HG03575 (cell line): ENCODE measurements at regions not wholly inside any gene's neighbourhood (a gene's known extent, or its start where the extent isn't known, plus 50 kb on each side); places are given as distances from the start of the nearest gene placed in this dataset.

Experiments used
- ATAC-seq: cut with Tn5 transposase; IDR thresholded peaks from one replicate; pipeline ENCODE4 v1.9.1; 2021; ENCODE audit not compliant: unreplicated experiment, insufficient number of reproducible peaks, low FRiP score; ENCODE audit errors: extremely low read depth

- ATAC-seq: no peak
Measured at GRCh38 chr14:82159624-82160023, 626.0 kb upstream of the SEL1L start.

DNA sequence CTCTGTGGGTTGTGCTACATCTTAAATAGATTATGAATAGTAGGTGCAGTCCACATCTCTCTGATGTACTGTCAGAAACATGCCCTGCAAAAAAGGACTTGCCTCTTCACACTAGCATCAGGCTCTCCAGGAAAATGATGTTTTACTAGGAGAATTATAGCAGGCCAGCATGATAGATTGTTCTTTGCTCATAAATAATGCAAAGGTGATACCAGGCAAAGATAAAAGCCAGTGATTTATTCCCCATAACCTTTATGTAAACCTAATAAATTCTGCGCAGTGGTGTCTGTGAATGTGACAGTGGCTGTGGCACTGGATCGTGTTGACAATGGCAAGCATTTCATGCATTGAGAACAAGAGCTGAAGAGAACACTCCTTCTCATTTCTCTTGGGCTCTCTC lies 646.5 kb upstream of the SEL1L start:
- no peak for ATAC-seq

DNA sequence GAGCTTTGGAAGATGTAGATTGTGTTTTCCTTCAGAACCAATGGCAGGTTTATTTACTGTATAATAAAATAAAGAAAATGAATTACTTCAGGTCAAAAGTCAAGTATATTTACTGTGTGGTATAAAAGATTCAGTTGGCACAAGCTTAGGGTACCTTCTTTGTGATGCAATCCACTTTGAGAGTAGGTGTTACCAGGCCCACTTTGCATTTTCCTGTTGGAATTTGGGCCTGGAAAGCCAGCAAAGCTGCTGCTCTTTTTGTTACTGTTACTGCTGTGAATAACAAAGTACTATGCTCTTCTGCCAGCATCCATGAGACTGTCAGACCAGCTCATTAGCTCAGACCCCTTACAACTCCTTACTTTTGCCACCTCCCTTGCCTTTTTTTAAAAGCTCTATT lies 649.0 kb upstream of the SEL1L start:
- ATAC-seq: no peak

GRCh38 chr14:82190742-82191141 lies 657.1 kb upstream of the SEL1L start:
- ATAC-seq: no peak

GRCh38 chr14:82192387-82192786 lies 658.7 kb upstream of the SEL1L start:
- ATAC-seq: no peak

DNA sequence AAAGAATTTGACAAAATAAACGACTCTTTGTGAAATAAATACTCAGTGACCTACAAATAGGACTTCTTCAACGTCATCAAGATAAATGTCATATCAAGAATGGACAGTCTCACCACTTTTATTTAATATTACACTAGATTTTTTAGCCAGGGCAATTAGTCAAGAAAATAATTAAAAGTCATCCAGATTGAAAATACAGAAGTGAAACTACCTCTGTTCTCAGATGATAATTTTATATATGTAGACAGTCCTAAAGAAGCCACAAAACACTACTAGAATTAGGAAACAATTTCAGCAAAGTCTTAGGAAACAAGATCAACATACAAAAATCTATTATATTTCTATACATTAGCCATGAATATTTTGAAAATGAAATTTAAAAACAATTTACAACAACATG lies 689.6 kb upstream of the SEL1L start:
- no peak for ATAC-seq

DNA sequence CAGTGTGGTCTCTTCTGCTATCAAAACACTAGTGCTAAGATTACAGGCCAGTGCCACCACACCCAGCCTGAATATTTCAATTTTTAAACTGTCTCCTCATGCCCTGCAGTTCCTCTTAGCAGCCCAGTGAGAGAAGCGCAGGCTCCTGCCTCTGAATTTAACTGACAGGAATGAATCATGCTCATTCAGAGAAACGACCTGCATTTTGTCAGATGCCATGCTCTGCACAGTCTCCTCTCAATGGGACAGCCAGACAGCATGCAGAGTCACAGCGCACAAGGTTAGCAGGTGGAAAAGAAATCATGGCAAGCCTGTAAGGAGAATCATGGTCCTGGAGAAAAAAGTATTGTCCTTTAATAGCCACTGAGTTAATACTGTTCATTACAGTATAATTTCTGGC lies 691.0 kb upstream of the SEL1L start:
- no peak for ATAC-seq

- ATAC-seq: no peak
Measured at GRCh38 chr14:82230748-82231147, 697.1 kb upstream of the SEL1L start.

GRCh38 chr14:82238649-82239048 lies 705.0 kb upstream of the SEL1L start:
- ATAC-seq: no peak

DNA sequence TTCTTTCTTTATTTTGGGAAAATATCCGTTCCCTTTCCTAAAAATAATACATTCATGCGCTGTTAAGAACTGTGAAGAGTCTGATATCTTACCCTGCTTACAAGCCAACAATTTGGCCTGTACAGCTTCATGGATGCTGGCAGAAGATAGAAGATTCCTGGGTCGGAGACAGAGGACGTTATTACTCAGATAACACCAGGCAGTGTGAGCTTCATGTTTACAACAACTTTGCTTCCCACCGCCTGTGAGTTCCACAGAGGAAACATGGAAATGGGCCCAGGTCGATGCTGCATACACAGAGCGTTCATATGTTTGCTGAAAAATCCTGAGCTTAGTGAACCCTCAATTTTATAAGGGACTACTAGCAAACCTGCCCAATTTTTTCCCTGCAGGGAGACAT lies 705.6 kb upstream of the SEL1L start:
- no peak for ATAC-seq

DNA sequence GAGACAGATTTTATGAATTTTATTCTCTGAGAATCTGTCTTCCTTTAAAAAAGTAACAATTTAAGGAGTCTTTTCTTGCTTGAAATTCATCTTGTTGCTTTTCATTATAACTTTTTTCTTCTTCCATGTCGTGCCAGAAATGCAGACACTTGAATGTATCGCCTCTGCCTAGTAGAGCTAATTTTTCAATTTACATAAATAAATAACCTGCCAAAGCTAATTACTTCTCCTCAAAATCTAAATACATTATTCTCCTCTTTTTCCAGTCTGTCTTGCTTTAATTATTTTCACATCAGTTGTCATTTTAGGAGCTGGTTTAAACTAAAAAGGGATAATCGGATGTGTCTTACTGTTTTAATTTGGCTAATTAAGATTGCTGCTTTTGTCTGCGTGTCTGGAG lies 711.1 kb upstream of the SEL1L start:
- ATAC-seq: no peak

- ATAC-seq: no peak
Measured at GRCh38 chr14:82251494-82251893, 717.8 kb upstream of the SEL1L start.

- no peak for ATAC-seq
Measured at GRCh38 chr14:82270286-82270685, 736.6 kb upstream of the SEL1L start.

GRCh38 chr14:82298811-82299210 lies 765.2 kb upstream of the SEL1L start:
- no peak for ATAC-seq

DNA sequence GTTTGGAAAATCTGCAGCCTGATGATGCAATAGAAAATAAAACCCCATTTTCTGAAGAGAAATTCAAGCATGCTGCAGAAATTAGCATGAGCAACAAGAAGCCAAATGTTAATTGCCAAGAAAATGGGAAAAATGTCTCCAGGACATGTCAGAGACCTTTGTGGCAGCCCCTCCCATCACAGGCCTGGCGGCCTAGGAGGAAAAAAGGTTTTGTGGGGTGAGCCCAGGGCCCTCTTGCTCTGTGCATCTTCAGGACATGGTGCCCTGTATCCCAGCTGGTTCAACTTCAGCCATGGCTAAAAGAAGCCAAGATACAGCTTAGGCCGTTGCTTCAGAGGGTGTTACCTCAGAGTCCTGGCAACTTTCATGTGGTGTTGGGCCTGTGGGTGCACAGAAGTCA lies 775.5 kb upstream of the SEL1L start:
- no peak for ATAC-seq

- ATAC-seq: no peak
Measured at GRCh38 chr14:82313889-82314288, 780.2 kb upstream of the SEL1L start.

DNA sequence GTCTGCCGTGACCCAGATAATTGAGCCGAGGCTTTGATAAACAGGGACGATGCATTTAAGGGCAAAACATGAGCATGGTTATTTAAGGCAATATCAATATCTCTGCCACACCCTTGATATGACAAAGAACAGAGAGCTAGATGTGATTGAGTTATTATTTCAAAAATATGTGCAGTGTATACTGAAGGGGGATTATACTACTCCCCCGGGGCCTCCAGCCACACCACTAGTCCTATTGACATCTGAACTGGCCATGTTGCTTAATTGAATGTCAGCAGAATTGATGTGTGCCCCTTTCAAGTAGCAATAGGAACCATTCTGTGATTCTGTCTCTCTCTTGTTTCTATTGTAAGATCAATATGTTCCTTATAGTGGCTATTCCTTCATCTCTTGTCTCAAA lies 794.8 kb upstream of the SEL1L start:
- no peak for ATAC-seq

DNA sequence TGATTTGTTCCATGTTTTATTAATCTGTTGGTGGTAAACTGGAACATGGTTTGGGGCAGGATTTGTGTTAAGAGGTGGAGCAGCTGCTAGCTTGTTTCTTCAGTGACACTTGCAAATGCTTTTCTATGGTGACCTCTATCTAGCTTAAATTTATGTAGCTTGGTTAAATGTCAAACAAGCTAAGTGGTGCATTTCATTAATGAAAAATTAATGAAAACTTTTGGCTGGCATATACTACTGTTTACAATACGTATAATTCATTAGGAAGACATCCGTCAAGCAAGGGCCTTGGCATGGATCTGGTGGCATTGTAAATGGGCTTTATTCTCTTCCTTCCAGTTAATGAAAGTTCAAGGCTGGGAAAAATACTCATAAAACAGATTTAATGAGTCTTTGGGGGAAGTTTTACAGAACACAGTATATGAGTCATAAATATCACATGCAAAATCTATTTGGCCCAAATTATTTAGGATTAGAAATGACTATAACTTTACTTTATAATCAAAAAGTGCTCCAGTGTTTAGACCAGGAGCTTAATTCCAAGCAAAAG lies 807.7 kb upstream of the SEL1L start:
- no peak for ATAC-seq

DNA sequence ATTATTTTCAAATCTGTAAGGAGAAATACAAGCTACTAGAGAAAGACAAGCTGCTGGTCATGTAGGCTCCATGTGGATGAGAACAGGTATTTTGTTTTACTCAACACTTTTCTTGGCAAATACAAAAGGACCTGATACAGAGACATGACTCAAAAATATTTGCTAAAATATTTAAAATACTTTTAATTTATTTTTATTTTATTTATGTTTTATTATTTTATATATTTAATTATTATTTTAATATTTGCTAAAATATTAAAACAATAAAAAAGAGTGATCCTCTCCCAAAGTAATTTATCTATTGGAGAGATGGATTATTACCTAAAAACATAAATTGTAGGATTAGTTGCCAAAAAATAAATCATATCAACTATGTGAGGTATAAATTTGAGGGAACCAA lies 808.9 kb upstream of the SEL1L start:
- ATAC-seq: no peak

DNA sequence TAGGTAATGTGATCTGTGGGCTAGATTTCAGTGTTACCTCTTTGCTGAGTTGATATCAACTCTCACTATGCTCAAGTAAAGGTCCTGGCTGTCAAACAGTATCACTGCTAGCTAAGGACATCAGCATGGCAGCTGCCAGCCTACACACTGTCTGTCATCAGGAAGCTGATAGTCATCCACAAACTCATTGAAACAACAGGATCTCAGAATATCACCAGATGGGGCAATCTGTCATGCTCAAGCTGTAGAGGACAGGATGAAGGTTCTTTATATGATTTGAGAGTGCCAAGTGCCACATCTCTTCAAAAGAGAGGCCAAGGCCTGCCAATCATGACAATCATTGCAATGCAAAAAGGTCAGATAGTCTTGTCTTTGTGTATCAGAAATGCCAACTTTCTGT lies 811.5 kb upstream of the SEL1L start:
- no peak for ATAC-seq

DNA sequence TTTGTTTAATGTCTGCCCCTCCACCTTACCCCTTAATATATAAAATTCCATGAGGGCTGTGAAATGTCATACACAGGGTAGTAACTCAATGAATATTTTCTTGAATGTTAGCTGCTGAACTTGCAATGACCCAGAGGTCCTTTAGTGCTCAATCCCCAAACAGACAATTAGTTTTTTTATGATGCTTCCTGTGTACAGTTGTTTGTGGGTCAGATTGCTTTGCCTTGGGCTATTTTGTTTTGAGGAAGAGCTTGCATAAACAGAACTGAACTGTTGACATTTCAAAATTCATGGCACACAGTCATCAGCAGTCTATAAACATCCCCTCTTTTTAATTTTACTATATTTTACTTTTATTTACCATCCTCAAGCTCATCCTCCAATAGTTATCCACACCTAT lies 820.5 kb upstream of the SEL1L start:
- no peak for ATAC-seq

DNA sequence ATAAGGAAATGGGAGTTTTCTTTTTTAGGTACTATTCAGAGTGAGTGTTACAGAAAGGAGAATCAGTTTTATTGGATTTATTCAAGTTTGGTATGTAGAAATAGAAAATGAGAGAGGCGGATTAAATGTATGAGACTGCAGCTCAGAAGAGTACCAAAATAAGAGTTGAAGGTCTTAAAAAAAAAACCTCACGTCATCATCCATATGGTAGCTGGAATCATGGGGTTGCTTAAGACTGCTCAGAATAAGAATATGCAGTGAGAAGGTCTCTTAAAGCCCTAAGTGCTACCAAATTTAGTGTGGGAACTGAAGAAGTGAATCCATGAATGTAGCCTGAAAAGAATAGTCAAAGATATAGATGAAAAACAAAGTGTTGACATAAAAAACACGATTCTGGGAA lies 825.5 kb upstream of the SEL1L start:
- ATAC-seq: no peak
